ENCODE measurements at regions not wholly inside any gene's neighbourhood (a gene's known extent, or its start where the extent isn't known, plus 50 kb on each side); places are given as distances from the start of the nearest gene placed in this dataset.
A peak's percentile ranks its signal among the peaks of the same experiment; 100 is the strongest.

GRCh38 chr3:193974191-193974652 is 161.7 kb upstream of the HES1 start:
- Histone ChIP-seq H3K27ac (ENCODE audit: low read depth, low read length) (no peak overlapping the region), H3K4ac (ENCODE audit: low read depth, low read length) (no peak overlapping the region), H2BK5ac (ENCODE audit: low read depth, low read length, poor library complexity) (no peak overlapping the region), H3K18ac (ENCODE audit: low read length) (no peak overlapping the region), H3K9ac (ENCODE audit: low read length) (no peak overlapping the region), H3K14ac (ENCODE audit: low read length) (no peak overlapping the region), H4K91ac (ENCODE audit: low read depth, low read length) (no peak overlapping the region), H3K4me1 (ENCODE audit: control insufficient read depth in 1 of 2, insufficient read depth in 2 of 2, low read length in 2 of 2) (peaks cover 7 to 12% of the 10 kb centered on the region in 2 experiments), H3K27me3 (ENCODE audit: insufficient read depth, low read length) (no peaks in the 10 kb centered on the region), H3K4me2 (ENCODE audit: low read length) (no peak overlapping the region), H2BK120ac (ENCODE audit: insufficient read depth, low read length, poor library complexity) (no peak overlapping the region), H2AFZ (ENCODE audit: insufficient read depth, low read length, poor library complexity) (no peak overlapping the region), H3K23ac (ENCODE audit: low read length) (no peak overlapping the region), H3K4me3 (ENCODE audit: low read depth, low read length) (no peak overlapping the region), H4K8ac (ENCODE audit: low read depth, low read length) (no peak overlapping the region), H2AK5ac (ENCODE audit: low read length) (no peak overlapping the region), H2BK12ac (ENCODE audit: low read length) (no peak overlapping the region), H3K36me3 (ENCODE audit: control insufficient read depth in 1 of 2, insufficient read depth in 2 of 2, low read length in 2 of 2) (no peaks in the 10 kb centered on the region), H4K12ac (ENCODE audit: low read depth, low read length) (no peak overlapping the region), H3K79me1 (ENCODE audit: low read length) (peaks cover 2% of the 10 kb centered on the region), H3K79me2 (ENCODE audit: control insufficient read depth, insufficient read depth, low read length, poor library complexity) (no peaks in the 10 kb centered on the region), H3K9me3 (ENCODE audit: insufficient read depth, low read depth, low read length) (no peaks in the 10 kb centered on the region)
- no CpG with 5 or more reads among the region's 8 CpGs for WGBS (ENCODE audit: extremely low coverage, insufficient coverage, insufficient read length)
- DNase-seq: no peak

GRCh38 chr3:193974671-193975535 is 161.0 kb upstream of the HES1 start:
- Histone ChIP-seq H2AFZ (ENCODE audit: insufficient read depth, low read length, poor library complexity) (peak overlapping the region; percentile 25), H3K27ac (ENCODE audit: low read depth, low read length) (no peak overlapping the region), H3K4ac (ENCODE audit: low read depth, low read length) (no peak overlapping the region), H2BK5ac (ENCODE audit: low read depth, low read length, poor library complexity) (no peak overlapping the region), H3K14ac (ENCODE audit: low read length) (peak overlapping the region; percentile 11), H3K79me2 (ENCODE audit: control insufficient read depth, insufficient read depth, low read length, poor library complexity) (no peaks in the 10 kb centered on the region), H2BK120ac (ENCODE audit: insufficient read depth, low read length, poor library complexity) (no peak overlapping the region), H3K23ac (ENCODE audit: low read length) (no peak overlapping the region), H4K91ac (ENCODE audit: low read depth, low read length) (no peak overlapping the region), H4K8ac (ENCODE audit: low read depth, low read length) (peak overlapping the region; percentile 5), H3K36me3 (ENCODE audit: control insufficient read depth in 1 of 2, insufficient read depth in 2 of 2, low read length in 2 of 2) (no peaks in the 10 kb centered on the region), H3K4me1 (ENCODE audit: control insufficient read depth in 1 of 2, insufficient read depth in 2 of 2, low read length in 2 of 2) (peaks cover 7 to 12% of the 10 kb centered on the region in 2 experiments), H2AK5ac (ENCODE audit: low read length) (no peak overlapping the region), H3K9me3 (ENCODE audit: insufficient read depth, low read depth, low read length) (no peaks in the 10 kb centered on the region), H3K9ac (ENCODE audit: low read length) (no peak overlapping the region), H3K27me3 (ENCODE audit: insufficient read depth, low read length) (no peaks in the 10 kb centered on the region), H3K18ac (ENCODE audit: low read length) (no peak overlapping the region), H4K12ac (ENCODE audit: low read depth, low read length) (no peak overlapping the region), H3K79me1 (ENCODE audit: low read length) (peaks cover 2% of the 10 kb centered on the region), H2BK12ac (ENCODE audit: low read length) (no peak overlapping the region), H3K4me2 (ENCODE audit: low read length) (no peak overlapping the region), H3K4me3 (ENCODE audit: low read depth, low read length) (no peak overlapping the region)
- no CpG with 5 or more reads among the region's 22 CpGs for whole genome bisulfite sequencing (ENCODE audit: extremely low coverage, insufficient coverage, insufficient read length)
- no peak for DNase-seq

- Histone ChIP-seq H3K4ac (ENCODE audit: low read depth, low read length) (no peak overlapping the region), H4K8ac (ENCODE audit: low read depth, low read length) (no peak overlapping the region), H2BK12ac (ENCODE audit: low read length) (no peak overlapping the region), H3K79me2 (ENCODE audit: control insufficient read depth, insufficient read depth, low read length, poor library complexity) (no peaks in the 10 kb centered on the region), H4K12ac (ENCODE audit: low read depth, low read length) (no peak overlapping the region), H3K9ac (ENCODE audit: low read length) (no peak overlapping the region), H3K27me3 (ENCODE audit: insufficient read depth, low read length) (no peaks in the 10 kb centered on the region), H3K27ac (ENCODE audit: low read depth, low read length) (no peak overlapping the region), H2AFZ (ENCODE audit: insufficient read depth, low read length, poor library complexity) (no peak overlapping the region), H2BK120ac (ENCODE audit: insufficient read depth, low read length, poor library complexity) (no peak overlapping the region), H3K18ac (ENCODE audit: low read length) (no peak overlapping the region), H2BK5ac (ENCODE audit: low read depth, low read length, poor library complexity) (no peak overlapping the region), H3K14ac (ENCODE audit: low read length) (no peak overlapping the region), H3K36me3 (ENCODE audit: control insufficient read depth in 1 of 2, insufficient read depth in 2 of 2, low read length in 2 of 2) (no peaks in the 10 kb centered on the region), H3K79me1 (ENCODE audit: low read length) (no peaks in the 10 kb centered on the region), H3K4me1 (ENCODE audit: control insufficient read depth in 1 of 2, insufficient read depth in 2 of 2, low read length in 2 of 2) (peaks cover 7 to 12% of the 10 kb centered on the region in 2 experiments), H3K4me2 (ENCODE audit: low read length) (no peak overlapping the region), H3K4me3 (ENCODE audit: low read depth, low read length) (no peak overlapping the region), H3K23ac (ENCODE audit: low read length) (no peak overlapping the region), H4K91ac (ENCODE audit: low read depth, low read length) (no peak overlapping the region), H2AK5ac (ENCODE audit: low read length) (no peak overlapping the region), H3K9me3 (ENCODE audit: insufficient read depth, low read depth, low read length) (no peaks in the 10 kb centered on the region)
- DNase-seq: no peak
- WGBS (ENCODE audit: extremely low coverage, insufficient coverage, insufficient read length): no CpG with 5 or more reads among the region's 5 CpGs
Observed at GRCh38 chr3:193977622-193978021, 158.3 kb upstream of the HES1 start.

- Histone ChIP-seq H2BK12ac (ENCODE audit: low read length) (no peak overlapping the region), H3K23ac (ENCODE audit: low read length) (no peak overlapping the region), H3K79me1 (ENCODE audit: low read length) (no peaks in the 10 kb centered on the region), H2BK5ac (ENCODE audit: low read depth, low read length, poor library complexity) (no peak overlapping the region), H3K79me2 (ENCODE audit: control insufficient read depth, insufficient read depth, low read length, poor library complexity) (no peaks in the 10 kb centered on the region), H3K36me3 (ENCODE audit: control insufficient read depth in 1 of 2, insufficient read depth in 2 of 2, low read length in 2 of 2) (no peaks in the 10 kb centered on the region), H3K14ac (ENCODE audit: low read length) (no peak overlapping the region), H3K4me2 (ENCODE audit: low read length) (no peak overlapping the region), H3K27ac (ENCODE audit: low read depth, low read length) (no peak overlapping the region), H2AFZ (ENCODE audit: insufficient read depth, low read length, poor library complexity) (no peak overlapping the region), H2AK5ac (ENCODE audit: low read length) (no peak overlapping the region), H3K4me3 (ENCODE audit: low read depth, low read length) (no peak overlapping the region), H3K4me1 (ENCODE audit: control insufficient read depth in 1 of 2, insufficient read depth in 2 of 2, low read length in 2 of 2) (peaks cover 7 to 12% of the 10 kb centered on the region in 2 experiments), H3K4ac (ENCODE audit: low read depth, low read length) (no peak overlapping the region), H4K91ac (ENCODE audit: low read depth, low read length) (no peak overlapping the region), H4K8ac (ENCODE audit: low read depth, low read length) (no peak overlapping the region), H2BK120ac (ENCODE audit: insufficient read depth, low read length, poor library complexity) (no peak overlapping the region), H4K12ac (ENCODE audit: low read depth, low read length) (no peak overlapping the region), H3K9ac (ENCODE audit: low read length) (no peak overlapping the region), H3K27me3 (ENCODE audit: insufficient read depth, low read length) (no peaks in the 10 kb centered on the region), H3K18ac (ENCODE audit: low read length) (no peak overlapping the region), H3K9me3 (ENCODE audit: insufficient read depth, low read depth, low read length) (no peaks in the 10 kb centered on the region)
- no CpG with 5 or more reads among the region's 8 CpGs for WGBS (ENCODE audit: extremely low coverage, insufficient coverage, insufficient read length)
- peak in 1 of 2 donors; percentile 8 for DNase-seq
Observed at GRCh38 chr3:193978030-193978429, 157.9 kb upstream of the HES1 start.
